Glutamatergic neuron (in vitro differentiated cells): ENCODE measurements at regions not wholly inside any gene's neighbourhood (a gene's known extent, or its start where the extent isn't known, plus 50 kb on each side); places are given as distances from the start of the nearest gene placed in this dataset.
A peak's percentile ranks its signal among the peaks of the same experiment; 100 is the strongest.

Source experiments
- DNase-seq: peaks from one replicate; pipeline ENCODE4 v3.0.0; 2022
- H3K27ac Mint-ChIP-seq: one replicate; pipeline ENCODE4 v1.8.0; 2020; ENCODE audit warnings: mild to moderate bottlenecking, mixed read lengths, inconsistent platforms; ENCODE audit not compliant: unreplicated experiment
- H3K27me3 Mint-ChIP-seq: one replicate; pipeline ENCODE4 v1.8.0; 2020; ENCODE audit warnings: mild to moderate bottlenecking, moderate library complexity, mixed read lengths, inconsistent platforms; ENCODE audit not compliant: unreplicated experiment
- H3K36me3 Mint-ChIP-seq: one replicate; pipeline ENCODE4 v1.8.0; 2020; ENCODE audit warnings: mild to moderate bottlenecking, mixed read lengths, inconsistent platforms; ENCODE audit not compliant: unreplicated experiment
- H3K4me1 Mint-ChIP-seq: one replicate; pipeline ENCODE4 v1.8.0; 2020; ENCODE audit warnings: mild to moderate bottlenecking, low read depth, mixed read lengths, inconsistent platforms; ENCODE audit not compliant: unreplicated experiment
- H3K4me3 Mint-ChIP-seq: one replicate; pipeline ENCODE4 v1.8.0; 2020; ENCODE audit warnings: mild to moderate bottlenecking, mixed read lengths, inconsistent platforms; ENCODE audit not compliant: unreplicated experiment
- H3K9me3 Mint-ChIP-seq: one replicate; pipeline ENCODE4 v1.8.0; 2020; ENCODE audit warnings: mild to moderate bottlenecking, moderate library complexity, mixed read lengths, inconsistent platforms; ENCODE audit not compliant: unreplicated experiment
- CTCF ChIP-seq: fragments of 200-600 bp; sonication (generic); IDR thresholded peaks from one replicate; pipeline ENCODE4 v1.5.0; 2021; ENCODE audit not compliant: partially characterized antibody, unreplicated experiment

GRCh38 chr3:80994085-80994665 lies 767.3 kb downstream of the GBE1 start:
- no peaks in the 10 kb centered on the region for H3K9me3 Mint-ChIP-seq
- H3K36me3 Mint-ChIP-seq = no peaks in the 10 kb centered on the region
- H3K4me1 Mint-ChIP-seq = no peaks in the 10 kb centered on the region
- peaks cover 4% of the 10 kb centered on the region for H3K27me3 Mint-ChIP-seq
- no peak overlapping the region for H3K4me3 Mint-ChIP-seq
- no peak for DNase-seq
- no peak overlapping the region for H3K27ac Mint-ChIP-seq
- TF ChIP-seq CTCF = no peak

- Mint-ChIP-seq H3K27me3 (peaks cover 2% of the 10 kb centered on the region), H3K36me3 (no peaks in the 10 kb centered on the region), H3K27ac (no peak overlapping the region), H3K4me1 (no peaks in the 10 kb centered on the region), H3K4me3 (no peak overlapping the region), H3K9me3 (no peaks in the 10 kb centered on the region)
- no peak for TF ChIP-seq CTCF
- no peak for DNase-seq
Measured at GRCh38 chr3:80993241-80993945, 768.1 kb downstream of the GBE1 start.

- TF ChIP-seq CTCF = no peak
- peaks cover 5% of the 10 kb centered on the region for H3K36me3 Mint-ChIP-seq
- peaks cover 1% of the 10 kb centered on the region for H3K27me3 Mint-ChIP-seq
- H3K27ac Mint-ChIP-seq = no peak overlapping the region
- H3K4me3 Mint-ChIP-seq = no peak overlapping the region
- no peak for DNase-seq
- no peaks in the 10 kb centered on the region for H3K4me1 Mint-ChIP-seq
- H3K9me3 Mint-ChIP-seq = peaks cover 1% of the 10 kb centered on the region
Measured at GRCh38 chr3:80983753-80984152, 777.7 kb downstream of the GBE1 start.

- no peak for DNase-seq
- Mint-ChIP-seq H3K4me1 (peaks cover 5% of the 10 kb centered on the region), H3K36me3 (no peaks in the 10 kb centered on the region), H3K27ac (peak overlapping the region; percentile 52), H3K4me3 (no peak overlapping the region), H3K27me3 (no peaks in the 10 kb centered on the region), H3K9me3 (peaks cover 1% of the 10 kb centered on the region)
- no peak for TF ChIP-seq CTCF
Measured at GRCh38 chr3:80978216-80978969, 783.1 kb downstream of the GBE1 start.

GRCh38 chr3:80970292-80970691 lies 791.2 kb downstream of the GBE1 start:
- Mint-ChIP-seq H3K27me3 (no peaks in the 10 kb centered on the region), H3K4me3 (no peak overlapping the region), H3K36me3 (no peaks in the 10 kb centered on the region), H3K9me3 (no peaks in the 10 kb centered on the region), H3K27ac (no peak overlapping the region), H3K4me1 (no peaks in the 10 kb centered on the region)
- no peak for DNase-seq
- TF ChIP-seq CTCF = no peak
